SH-SY5Y (cell line): ENCODE measurements at regions not wholly inside any gene's neighbourhood (a gene's known extent, or its start where the extent isn't known, plus 50 kb on each side); places are given as distances from the start of the nearest gene placed in this dataset.

Source experiments
- GATA2 ChIP-seq: IDR thresholded peaks from 2 replicates; pipeline ENCODE4 v1.6.1; 2011; ENCODE audit warnings: mild to moderate bottlenecking, low read depth, low read length
- GATA3 ChIP-seq: IDR thresholded peaks from 2 replicates; pipeline ENCODE4 v1.6.1; 2011; ENCODE audit warnings: low read depth, mild to moderate bottlenecking, low read length, moderate library complexity

DNA sequence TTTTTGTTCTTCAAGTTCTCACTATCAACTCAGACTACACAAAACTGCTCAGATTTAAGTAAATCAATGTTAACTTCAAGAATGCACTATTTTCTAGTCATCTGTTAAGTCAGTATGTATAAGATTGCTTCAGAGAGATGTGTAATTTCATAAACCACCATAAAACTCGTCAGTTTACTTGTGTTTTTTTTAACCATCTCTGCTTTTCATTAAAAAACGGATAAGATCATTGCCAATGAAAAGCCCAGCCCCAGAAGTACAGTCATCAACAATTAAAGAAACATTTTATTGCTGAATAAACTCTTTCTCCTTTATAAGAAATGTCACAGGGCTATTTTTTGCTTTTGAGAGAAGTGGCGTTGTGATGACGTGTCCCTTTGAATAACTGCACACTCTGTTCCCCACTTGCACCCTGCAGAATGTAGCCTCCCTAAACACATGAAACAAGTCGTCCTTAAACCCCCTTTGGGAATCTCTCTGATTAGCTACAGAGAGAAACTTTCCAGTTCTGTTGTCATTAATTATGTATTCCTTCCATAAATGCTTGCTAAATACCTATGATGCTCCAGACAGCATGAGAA is 202.7 kb upstream of the FOXD3 start:
- no peak for TF ChIP-seq GATA2
- TF ChIP-seq GATA3 = no peak
